Dendritic cell treated with granulocyte-macrophage colony-stimulating factor and Interleukin-4, amounts not matched to agents 40 ng/mL and 50 ng/mL, for 4 days (primary cell): ENCODE measurements at regions not wholly inside any gene's neighbourhood (a gene's known extent, or its start where the extent isn't known, plus 50 kb on each side); places are given as distances from the start of the nearest gene placed in this dataset.

ENCODE experiments used
- H3K27ac Mint-ChIP-seq: one replicate; pipeline ENCODE4 v1.8.0; 2022; ENCODE audit warnings: mild to moderate bottlenecking, mixed read lengths
- H3K27me3 Mint-ChIP-seq: one replicate; pipeline ENCODE4 v1.8.0; 2022; ENCODE audit warnings: mild to moderate bottlenecking, mixed read lengths
- H3K36me3 Mint-ChIP-seq: one replicate; pipeline ENCODE4 v1.8.0; 2022; ENCODE audit warnings: low read depth, mixed read lengths
- H3K4me1 Mint-ChIP-seq: one replicate; pipeline ENCODE4 v1.8.0; 2022; ENCODE audit warnings: low read depth, mixed read lengths
- H3K4me3 Mint-ChIP-seq: one replicate; pipeline ENCODE4 v1.8.0; 2022; ENCODE audit warnings: mild to moderate bottlenecking, moderate library complexity, mixed read lengths
- H3K9me3 Mint-ChIP-seq: one replicate; pipeline ENCODE4 v1.8.0; 2022; ENCODE audit warnings: mixed read lengths
- intact Hi-C: fragments of 100-400 bp; cut with micrococcal nuclease; formaldehyde crosslinking; loops from one replicate; pipeline ENCODE4 v1.15.0; 2022

- peaks cover 8% of the 10 kb centered on the region for H3K27me3 Mint-ChIP-seq
- H3K4me3 Mint-ChIP-seq = no peak overlapping the region
- H3K4me1 Mint-ChIP-seq = peaks cover 6% of the 10 kb centered on the region
- H3K27ac Mint-ChIP-seq = no peak overlapping the region
- no peaks in the 10 kb centered on the region for H3K36me3 Mint-ChIP-seq
- H3K9me3 Mint-ChIP-seq = no peaks in the 10 kb centered on the region
- intact Hi-C loops = no loop called here
These were observed 76.6 kb upstream of the CST7 start for GRCh38 chr20:24872291-24873024.

DNA sequence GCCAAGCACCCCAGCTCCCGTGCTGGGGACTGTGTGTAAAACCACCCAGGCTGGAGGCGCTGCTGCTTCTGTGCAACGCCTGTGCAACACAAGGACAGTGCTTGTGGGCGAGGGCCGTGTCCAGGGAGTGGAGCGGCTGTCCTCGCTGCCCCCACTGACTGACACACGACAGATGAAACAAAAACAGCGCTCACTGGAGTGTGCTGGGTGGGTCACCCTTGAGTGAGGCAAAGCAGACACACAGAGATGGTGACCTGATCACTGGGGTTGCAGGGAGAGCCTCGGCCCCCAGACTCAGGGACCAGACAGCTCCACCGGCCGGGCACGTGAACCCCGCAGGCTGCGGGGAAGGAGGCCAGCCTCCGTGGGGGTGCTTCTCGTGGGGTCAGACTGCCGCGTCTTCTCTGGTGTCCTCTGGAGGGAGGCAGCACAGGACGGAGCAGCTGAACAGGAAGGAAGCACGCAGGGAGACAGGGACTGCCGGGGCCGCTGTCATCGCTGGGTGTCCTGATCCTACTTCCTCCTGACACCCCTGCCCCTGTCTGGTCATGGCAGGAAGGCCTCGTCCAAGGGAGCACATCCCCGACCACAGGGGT, 75.9 kb upstream of the CST7 start:
- intact Hi-C loops = no loop called here
- H3K27ac Mint-ChIP-seq = no peak overlapping the region
- H3K27me3 Mint-ChIP-seq = peaks cover 8% of the 10 kb centered on the region
- no peaks in the 10 kb centered on the region for H3K36me3 Mint-ChIP-seq
- H3K4me3 Mint-ChIP-seq = no peak overlapping the region
- H3K4me1 Mint-ChIP-seq = peaks cover 6% of the 10 kb centered on the region
- H3K9me3 Mint-ChIP-seq = no peaks in the 10 kb centered on the region

GRCh38 chr20:24875078-24875477, 74.0 kb upstream of the CST7 start:
- Mint-ChIP-seq H3K4me3 (no peak overlapping the region), H3K27ac (no peak overlapping the region), H3K4me1 (peaks cover 6% of the 10 kb centered on the region), H3K27me3 (peaks cover 8% of the 10 kb centered on the region), H3K9me3 (no peaks in the 10 kb centered on the region), H3K36me3 (no peaks in the 10 kb centered on the region)
- intact Hi-C loops = no loop called here

DNA sequence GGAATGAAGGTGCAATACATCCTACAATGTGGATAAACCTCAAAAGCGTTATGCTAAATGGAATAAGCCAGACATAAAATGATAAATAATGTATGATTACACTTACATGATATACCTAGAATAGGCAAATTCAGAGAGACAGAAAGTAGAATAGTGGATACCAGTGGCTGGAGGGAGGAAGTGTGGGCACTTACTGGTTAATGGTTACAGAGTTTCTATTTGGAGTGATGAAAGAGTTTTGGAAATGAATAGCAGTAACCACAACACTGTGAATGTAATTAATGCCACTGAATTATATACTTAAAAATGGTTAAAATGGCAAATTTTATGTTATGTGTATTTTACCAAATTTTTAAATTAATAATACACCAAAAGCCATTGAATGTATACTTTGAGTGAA, 71.4 kb upstream of the CST7 start:
- no peaks in the 10 kb centered on the region for H3K36me3 Mint-ChIP-seq
- H3K27me3 Mint-ChIP-seq = peaks cover 4% of the 10 kb centered on the region
- peaks cover 6% of the 10 kb centered on the region for H3K4me1 Mint-ChIP-seq
- no peaks in the 10 kb centered on the region for H3K9me3 Mint-ChIP-seq
- intact Hi-C loops = no loop called here
- H3K4me3 Mint-ChIP-seq = no peak overlapping the region
- H3K27ac Mint-ChIP-seq = no peak overlapping the region

DNA sequence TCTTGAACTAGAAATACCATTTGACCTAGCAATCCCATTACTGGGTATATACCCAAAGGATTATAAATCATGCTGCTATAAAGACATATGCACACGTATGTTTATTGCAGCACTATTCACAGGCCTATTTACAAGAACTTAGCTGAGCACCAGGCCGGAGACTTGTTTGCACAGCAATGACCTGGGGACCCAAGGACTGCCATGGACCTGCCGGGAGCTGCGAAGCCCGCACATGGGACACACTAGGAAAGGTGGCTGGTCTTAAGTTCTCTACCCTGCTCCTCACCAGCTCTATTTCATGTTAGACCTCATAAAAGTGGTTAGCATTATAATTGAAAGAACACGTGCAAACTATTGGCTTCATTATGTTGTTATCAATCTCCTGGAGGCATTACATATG, 70.4 kb upstream of the CST7 start:
- Mint-ChIP-seq H3K27me3 (no peaks in the 10 kb centered on the region), H3K4me3 (no peak overlapping the region), H3K36me3 (no peaks in the 10 kb centered on the region), H3K4me1 (peaks cover 1% of the 10 kb centered on the region), H3K27ac (no peak overlapping the region), H3K9me3 (peaks cover 5% of the 10 kb centered on the region)
- intact Hi-C loops = no loop called here

DNA sequence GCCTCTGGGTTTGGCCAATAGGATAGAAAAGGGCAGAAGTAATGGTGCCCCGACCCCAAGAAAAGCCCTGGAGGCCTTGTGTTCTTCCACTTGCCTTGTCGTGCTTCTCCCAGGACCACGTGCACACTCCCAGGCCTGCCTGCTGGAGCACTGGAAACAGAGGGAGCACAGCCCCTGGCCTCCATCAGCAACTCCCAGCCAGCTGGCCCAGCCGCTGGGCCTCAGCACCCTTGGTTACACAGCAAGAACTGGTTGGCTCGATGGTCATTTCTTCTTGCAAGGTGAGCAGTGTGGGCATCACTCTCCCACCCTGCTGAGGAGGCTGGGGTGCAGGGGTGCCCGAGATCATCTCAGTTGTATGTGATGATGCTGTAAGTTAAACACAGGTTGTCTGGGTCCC, 69.2 kb upstream of the CST7 start:
- Mint-ChIP-seq H3K27me3 (no peaks in the 10 kb centered on the region), H3K36me3 (no peaks in the 10 kb centered on the region), H3K4me3 (no peak overlapping the region), H3K9me3 (peaks cover 10% of the 10 kb centered on the region), H3K4me1 (no peaks in the 10 kb centered on the region), H3K27ac (no peak overlapping the region)
- intact Hi-C loops = no loop called here

- H3K27me3 Mint-ChIP-seq = no peaks in the 10 kb centered on the region
- H3K4me3 Mint-ChIP-seq = no peak overlapping the region
- no peaks in the 10 kb centered on the region for H3K4me1 Mint-ChIP-seq
- no peaks in the 10 kb centered on the region for H3K36me3 Mint-ChIP-seq
- H3K9me3 Mint-ChIP-seq = peaks cover 10% of the 10 kb centered on the region
- intact Hi-C loops = no loop called here
- no peak overlapping the region for H3K27ac Mint-ChIP-seq
These were observed 68.7 kb upstream of the CST7 start for GRCh38 chr20:24880356-24880755.

GRCh38 chr20:24890286-24890685, 58.8 kb upstream of the CST7 start:
- peaks cover 1% of the 10 kb centered on the region for H3K27me3 Mint-ChIP-seq
- H3K4me3 Mint-ChIP-seq = no peak overlapping the region
- H3K4me1 Mint-ChIP-seq = peaks cover 2% of the 10 kb centered on the region
- H3K9me3 Mint-ChIP-seq = peaks cover 4% of the 10 kb centered on the region
- no peaks in the 10 kb centered on the region for H3K36me3 Mint-ChIP-seq
- H3K27ac Mint-ChIP-seq = no peak overlapping the region
- intact Hi-C loops = no loop called here

DNA sequence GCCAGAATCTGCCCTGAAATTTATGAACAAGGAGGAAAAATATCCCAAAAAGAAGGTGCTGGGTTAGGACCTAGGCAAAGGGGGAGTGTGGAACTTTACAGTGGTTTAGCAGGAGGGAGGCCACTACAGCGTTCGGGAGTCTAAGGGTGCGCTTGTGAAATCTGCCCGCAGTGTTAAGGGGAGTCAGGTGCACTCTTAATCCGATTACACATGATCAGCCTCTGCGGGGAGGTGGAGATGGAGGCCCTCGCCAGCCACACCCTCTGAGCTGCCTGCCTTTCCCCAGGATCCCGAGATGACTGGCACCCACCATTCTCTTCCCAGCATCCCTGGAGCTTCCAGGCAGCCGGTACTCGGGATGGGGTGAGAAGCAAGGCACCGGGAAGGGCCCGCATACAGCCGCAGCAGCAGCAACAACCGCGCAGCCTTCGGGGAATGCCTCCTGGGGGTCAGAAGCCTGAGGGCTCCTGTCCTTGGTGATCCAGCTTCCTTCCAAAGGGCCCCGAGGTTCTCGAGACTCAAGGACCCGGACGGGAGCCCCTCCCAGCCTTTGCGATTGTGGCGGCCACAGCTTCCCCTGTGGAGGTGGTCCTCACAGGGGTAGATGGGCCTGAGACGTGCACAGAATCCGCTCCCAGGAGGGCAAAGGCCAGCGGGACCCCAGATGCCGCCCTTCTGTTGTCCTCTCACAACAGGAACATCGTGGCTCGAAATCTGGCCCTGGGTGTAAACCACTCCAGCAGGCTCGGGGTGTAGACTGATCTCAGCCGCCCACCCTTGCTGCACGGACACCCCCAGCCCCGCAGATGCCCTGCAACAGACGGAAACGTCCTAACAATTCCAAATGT, 57.3 kb upstream of the CST7 start:
- Mint-ChIP-seq H3K27ac (no peak overlapping the region), H3K9me3 (peaks cover 16% of the 10 kb centered on the region), H3K36me3 (no peaks in the 10 kb centered on the region), H3K4me3 (no peak overlapping the region), H3K4me1 (peaks cover 5% of the 10 kb centered on the region), H3K27me3 (no peaks in the 10 kb centered on the region)
- intact Hi-C loops = no loop called here

DNA sequence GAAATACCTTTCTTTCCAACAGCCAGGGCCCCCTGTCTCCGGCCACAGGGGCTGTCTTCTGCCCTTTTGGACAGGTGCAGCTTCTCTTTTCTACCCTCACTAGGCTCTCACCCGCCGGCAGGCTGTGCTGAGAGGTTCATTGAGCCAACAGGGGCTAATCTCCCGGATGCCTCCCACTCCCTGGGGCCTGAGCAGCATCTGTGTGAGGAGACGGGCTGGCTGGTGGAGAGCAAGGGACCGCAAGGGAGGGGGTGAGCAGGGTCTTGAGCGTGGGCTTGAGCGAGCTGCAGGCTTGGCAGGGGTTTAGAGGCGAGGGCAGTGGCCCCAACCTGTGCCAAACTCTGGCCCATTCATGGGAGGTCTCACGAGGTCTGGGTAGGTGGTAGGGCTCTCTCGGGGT, 56.5 kb upstream of the CST7 start:
- intact Hi-C loops = no loop called here
- peaks cover 5% of the 10 kb centered on the region for H3K4me1 Mint-ChIP-seq

GRCh38 chr20:24892931-24893330, 56.1 kb upstream of the CST7 start:
- no peak overlapping the region for H3K4me3 Mint-ChIP-seq
- H3K27ac Mint-ChIP-seq = no peak overlapping the region
- intact Hi-C loops = no loop called here
- H3K4me1 Mint-ChIP-seq = peaks cover 5% of the 10 kb centered on the region
- no peaks in the 10 kb centered on the region for H3K36me3 Mint-ChIP-seq
- no peaks in the 10 kb centered on the region for H3K27me3 Mint-ChIP-seq
- H3K9me3 Mint-ChIP-seq = peaks cover 25% of the 10 kb centered on the region

More for the DNA sequence above, 56.5 kb upstream of the CST7 start:
- Mint-ChIP-seq H3K36me3 (no peaks in the 10 kb centered on the region), H3K4me3 (no peak overlapping the region), H3K27ac (no peak overlapping the region), H3K27me3 (no peaks in the 10 kb centered on the region), H3K9me3 (peaks cover 21% of the 10 kb centered on the region)

DNA sequence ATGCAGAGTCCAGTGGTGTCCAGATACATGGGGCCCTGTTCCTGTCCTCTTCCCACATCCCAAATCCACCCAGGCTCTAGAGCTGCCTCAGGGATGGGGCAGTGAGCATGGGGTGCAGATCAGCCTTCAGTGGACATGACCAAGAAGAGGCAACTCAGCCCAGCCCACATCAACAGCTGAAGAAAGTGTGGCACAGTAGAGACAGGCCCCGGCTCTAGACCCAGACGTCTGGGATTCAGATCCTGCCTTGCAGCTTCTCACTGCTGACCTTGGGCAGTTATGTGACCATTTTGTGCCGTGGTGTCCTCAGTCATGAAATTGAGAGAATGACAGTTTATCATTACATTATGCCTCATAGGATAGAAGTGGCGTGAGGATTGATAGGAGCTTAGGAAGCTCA, 54.6 kb upstream of the CST7 start:
- no peaks in the 10 kb centered on the region for H3K27me3 Mint-ChIP-seq
- peaks cover 41% of the 10 kb centered on the region for H3K9me3 Mint-ChIP-seq
- H3K36me3 Mint-ChIP-seq = no peaks in the 10 kb centered on the region
- H3K27ac Mint-ChIP-seq = no peak overlapping the region
- peaks cover 5% of the 10 kb centered on the region for H3K4me1 Mint-ChIP-seq
- no peak overlapping the region for H3K4me3 Mint-ChIP-seq
- intact Hi-C loops = no loop called here

DNA sequence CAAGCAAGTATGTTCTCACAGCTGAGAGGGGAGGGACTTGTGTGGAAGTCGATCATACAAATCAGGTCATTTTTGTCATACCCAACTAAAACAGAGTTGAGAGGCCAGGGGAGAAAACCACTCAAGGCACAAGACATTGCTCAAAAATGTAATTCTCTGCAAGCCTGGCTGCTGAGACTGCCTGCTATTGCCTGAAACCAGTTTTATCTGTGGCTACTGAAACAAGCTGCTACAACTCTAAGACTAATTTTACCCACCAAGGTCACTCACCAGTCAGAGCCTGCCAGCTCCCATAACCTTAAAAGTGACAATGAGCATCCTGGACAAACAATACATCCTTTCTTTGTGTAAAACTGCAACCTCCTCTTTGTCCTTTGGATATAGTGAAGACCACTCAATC, 54.1 kb upstream of the CST7 start:
- intact Hi-C loops = no loop called here
- Mint-ChIP-seq H3K36me3 (no peaks in the 10 kb centered on the region), H3K27ac (no peak overlapping the region), H3K9me3 (peaks cover 45% of the 10 kb centered on the region), H3K4me1 (peaks cover 5% of the 10 kb centered on the region), H3K4me3 (no peak overlapping the region), H3K27me3 (peaks cover 3% of the 10 kb centered on the region)

DNA sequence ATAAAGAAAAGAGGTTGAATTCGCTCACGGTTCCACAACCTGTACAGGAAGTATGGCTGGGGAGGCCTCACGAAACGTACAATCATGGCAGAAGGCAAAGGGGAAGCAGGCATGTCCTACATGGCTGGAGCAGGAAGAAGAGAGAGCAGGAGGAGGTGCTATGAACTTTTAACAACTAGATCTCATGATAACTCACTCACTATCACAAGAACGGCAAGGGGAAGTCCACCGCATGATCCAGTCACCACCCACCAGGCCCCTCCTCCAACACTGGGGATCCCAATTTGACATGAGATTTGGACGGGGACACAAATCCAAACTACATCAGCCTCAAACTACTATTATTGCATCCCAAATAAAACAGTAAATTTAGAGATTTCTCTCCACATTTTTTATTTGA, 53.6 kb upstream of the CST7 start:
- Mint-ChIP-seq H3K27me3 (peaks cover 3% of the 10 kb centered on the region), H3K4me3 (no peak overlapping the region), H3K36me3 (no peaks in the 10 kb centered on the region), H3K27ac (no peak overlapping the region), H3K4me1 (peaks cover 5% of the 10 kb centered on the region), H3K9me3 (peaks cover 50% of the 10 kb centered on the region)
- intact Hi-C loops = no loop called here
